NCI-H526 (cell line): ENCODE measurements at regions not wholly inside any gene's neighbourhood (a gene's known extent, or its start where the extent isn't known, plus 50 kb on each side); places are given as distances from the start of the nearest gene placed in this dataset.

Experiments used
- DNase-seq, 2 experiments: peaks; one replicate each; lab custom pipeline; 2025; lab: John Stamatoyannopoulos, UW

DNA sequence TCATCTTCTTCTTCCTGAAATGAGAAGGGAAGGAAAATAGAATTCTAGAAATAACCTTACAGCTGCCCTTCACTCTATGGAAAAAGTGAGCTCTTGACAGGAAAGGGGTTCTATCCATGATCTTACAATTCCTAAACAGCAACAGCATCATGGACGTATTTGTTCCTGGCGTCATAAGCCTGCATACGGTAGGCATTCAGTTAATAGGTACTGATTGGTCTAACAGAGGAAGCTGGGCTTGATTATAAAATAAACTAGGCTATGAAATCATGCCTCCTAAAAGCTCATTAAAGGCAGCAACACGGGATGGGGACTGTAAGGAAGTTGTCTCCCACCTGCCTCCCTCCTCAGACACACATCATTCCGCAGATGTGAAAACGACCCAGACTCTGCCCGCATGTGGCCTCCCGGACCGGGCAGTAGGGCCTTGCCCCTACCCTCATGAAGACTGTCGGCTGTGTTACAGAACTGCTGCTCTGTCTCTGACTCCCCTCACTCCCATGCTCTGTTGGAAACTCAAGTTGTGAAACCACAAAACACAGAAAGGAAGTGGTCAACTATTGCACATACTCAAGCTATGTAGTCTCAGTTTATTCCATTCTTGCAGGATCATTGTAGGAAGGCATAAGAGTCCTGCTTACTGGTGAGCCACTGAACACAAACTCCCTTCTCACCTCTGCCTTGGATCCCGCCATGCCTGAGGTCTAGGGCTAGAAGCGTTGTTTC is 129.8 kb downstream of the DLEU7 start:
- no peak for DNase-seq

GRCh38 chr13:50714891-50715290 is 128.6 kb downstream of the DLEU7 start:
- DNase-seq: no peak

DNA sequence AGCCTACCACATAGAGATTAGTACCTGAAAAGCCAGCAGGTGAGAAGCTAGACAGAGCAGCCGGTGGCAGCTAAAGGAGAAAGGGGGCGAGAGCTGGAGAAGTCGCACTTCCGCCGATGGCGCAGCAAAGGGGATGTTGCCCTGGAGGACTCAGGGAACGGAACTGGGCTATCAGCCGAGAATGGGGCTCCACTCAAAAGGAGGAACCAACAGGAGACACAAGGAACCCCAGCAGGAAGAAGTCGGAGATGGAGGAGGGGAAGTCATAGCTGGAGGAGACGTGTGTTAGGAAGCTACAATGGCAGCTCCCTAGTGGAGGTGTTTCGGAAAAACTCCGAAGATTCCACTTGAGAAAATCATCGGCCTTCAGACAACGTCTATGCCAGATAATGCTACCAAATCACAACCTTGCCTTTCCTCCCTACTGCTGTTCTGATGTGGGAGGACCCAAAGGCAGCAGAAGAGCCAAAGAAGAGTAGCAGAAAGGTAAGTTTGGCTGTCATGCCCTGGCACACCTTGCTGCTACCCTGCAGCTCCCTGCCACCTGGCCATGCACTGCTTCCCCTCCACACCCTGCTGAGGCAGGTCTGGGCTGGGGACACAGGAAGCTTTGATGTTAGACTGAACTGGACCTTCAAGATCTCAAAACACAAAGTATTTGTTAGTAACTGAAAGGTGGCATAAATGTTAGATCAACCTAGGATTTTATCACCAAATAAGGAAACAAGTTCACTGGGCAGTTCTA is 127.9 kb downstream of the DLEU7 start:
- no peak for DNase-seq

DNA sequence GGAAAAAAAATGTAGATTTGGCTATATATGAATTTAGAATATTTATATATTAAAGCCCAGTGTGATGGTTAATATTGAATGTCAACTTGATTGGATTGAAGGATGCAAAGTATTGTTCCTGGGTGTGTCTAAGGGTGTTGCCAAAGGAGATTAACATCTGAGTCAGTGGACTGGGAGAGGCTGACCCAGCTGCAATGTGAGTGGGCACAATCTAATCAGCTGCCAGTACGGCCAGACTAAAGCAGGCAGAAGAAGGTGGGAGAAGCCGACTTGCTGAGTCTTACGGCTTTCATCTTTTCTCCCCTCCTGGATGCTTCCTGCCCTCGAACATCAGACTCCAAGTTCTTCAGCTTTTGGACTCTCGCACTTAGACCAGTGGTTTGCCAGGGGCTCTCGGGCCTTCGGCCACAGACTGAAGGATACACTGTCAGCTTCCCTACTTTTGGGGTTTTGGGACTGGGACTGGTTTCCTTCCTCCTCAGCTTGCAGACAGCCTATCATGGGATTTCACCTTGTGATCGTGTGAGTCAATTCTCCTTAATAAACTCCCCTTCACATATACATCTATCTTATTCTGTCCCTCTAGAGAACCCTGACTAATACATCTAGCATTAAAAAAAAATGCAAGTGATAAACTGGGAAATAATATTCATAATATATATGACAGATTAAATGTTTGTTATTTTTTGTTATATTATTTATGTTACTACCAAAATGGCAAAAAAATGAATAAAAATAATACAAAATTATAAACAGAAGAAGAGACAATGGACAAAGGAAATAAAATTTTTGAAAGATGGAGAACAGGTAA is 122.4 kb downstream of the DLEU7 start:
- DNase-seq: no peak

GRCh38 chr13:50721672-50721992 is 121.9 kb downstream of the DLEU7 start:
- DNase-seq: no peak

GRCh38 chr13:50722440-50723125 is 120.9 kb downstream of the DLEU7 start:
- no peak for DNase-seq

DNA sequence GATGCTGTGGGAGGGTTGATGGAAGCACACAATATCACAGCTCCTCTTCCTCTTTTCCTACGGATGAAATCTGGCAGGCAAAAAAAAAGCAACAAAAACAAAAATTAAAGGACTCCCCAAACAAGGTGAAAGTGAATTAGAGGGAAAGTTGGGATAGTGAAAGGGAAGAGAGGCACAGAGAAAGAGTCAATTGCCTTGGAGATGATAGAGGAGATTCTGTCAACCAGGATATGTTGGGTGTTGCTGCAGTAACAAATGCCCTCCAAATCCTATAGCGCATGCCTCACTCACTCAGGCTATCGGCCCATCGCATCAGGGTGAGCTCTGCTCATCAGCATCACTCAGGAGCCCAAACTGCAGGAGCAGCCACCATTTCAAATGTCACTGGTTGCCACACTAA is 119.1 kb downstream of the DLEU7 start:
- no peak for DNase-seq

- DNase-seq: no peak
Measured at GRCh38 chr13:50724913-50725312, 118.6 kb downstream of the DLEU7 start.

GRCh38 chr13:50726164-50726563 is 117.3 kb downstream of the DLEU7 start:
- DNase-seq: no peak

DNA sequence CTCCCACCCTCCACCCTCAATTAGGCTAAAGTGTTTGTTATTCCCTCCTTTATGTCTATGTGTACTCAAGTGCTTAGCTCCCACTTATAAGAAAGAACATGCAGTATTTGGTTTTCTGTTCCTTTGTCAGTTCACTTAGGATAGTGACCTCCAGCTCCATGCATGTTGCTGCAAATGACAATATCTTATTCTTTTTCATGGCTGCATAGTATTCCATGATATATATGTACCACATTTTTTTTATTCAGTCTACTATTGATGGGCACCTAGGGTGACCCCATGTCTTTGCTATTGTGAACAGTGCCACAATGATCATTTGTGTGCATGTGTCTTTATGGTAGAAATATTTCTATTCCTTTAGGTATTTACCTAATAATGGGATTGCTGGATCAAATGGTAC is 114.3 kb downstream of the DLEU7 start:
- no peak for DNase-seq

GRCh38 chr13:50730496-50731351 is 112.8 kb downstream of the DLEU7 start:
- no peak for DNase-seq

GRCh38 chr13:50731400-50731799 is 112.1 kb downstream of the DLEU7 start:
- peak in 1 of 2 experiments; percentile 12 for DNase-seq

GRCh38 chr13:50732712-50733111 is 110.8 kb downstream of the DLEU7 start:
- no peak for DNase-seq

DNA sequence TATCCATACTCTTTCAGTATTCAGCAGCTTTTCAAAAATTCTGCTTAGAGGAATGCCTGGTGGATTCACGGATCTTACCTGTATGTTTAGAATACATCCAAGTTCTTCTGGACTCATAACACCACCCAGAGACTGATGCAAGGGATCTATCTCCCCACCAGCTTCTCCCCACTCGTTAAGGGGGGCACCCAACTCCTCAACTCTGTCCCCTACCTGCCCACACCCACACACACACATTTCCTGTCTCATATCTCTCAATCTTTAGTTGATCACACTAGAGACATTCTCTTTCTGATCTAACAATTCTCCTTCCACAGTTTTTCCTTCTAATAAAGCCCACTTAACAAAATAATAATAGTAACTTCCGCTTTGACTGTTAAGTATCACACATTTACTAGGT is 110.1 kb downstream of the DLEU7 start:
- no peak for DNase-seq

DNA sequence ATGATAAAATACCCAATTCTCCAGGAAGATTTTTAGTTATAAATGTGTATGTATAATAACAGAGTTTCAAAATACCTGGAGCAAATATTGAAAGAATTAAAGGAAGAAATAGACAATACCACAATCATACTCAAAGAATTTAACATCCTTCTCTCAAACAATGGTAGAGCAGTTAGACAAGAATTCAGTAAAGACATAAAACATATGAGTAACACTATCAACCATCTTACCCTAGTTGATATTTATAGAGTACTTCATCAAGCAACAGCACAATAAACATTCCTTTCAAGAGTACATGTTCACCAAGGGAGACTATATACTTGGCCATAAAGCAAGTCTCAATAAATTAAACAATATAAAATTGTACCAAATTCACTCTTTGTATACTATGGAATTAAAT is 108.4 kb downstream of the DLEU7 start:
- DNase-seq: no peak

DNA sequence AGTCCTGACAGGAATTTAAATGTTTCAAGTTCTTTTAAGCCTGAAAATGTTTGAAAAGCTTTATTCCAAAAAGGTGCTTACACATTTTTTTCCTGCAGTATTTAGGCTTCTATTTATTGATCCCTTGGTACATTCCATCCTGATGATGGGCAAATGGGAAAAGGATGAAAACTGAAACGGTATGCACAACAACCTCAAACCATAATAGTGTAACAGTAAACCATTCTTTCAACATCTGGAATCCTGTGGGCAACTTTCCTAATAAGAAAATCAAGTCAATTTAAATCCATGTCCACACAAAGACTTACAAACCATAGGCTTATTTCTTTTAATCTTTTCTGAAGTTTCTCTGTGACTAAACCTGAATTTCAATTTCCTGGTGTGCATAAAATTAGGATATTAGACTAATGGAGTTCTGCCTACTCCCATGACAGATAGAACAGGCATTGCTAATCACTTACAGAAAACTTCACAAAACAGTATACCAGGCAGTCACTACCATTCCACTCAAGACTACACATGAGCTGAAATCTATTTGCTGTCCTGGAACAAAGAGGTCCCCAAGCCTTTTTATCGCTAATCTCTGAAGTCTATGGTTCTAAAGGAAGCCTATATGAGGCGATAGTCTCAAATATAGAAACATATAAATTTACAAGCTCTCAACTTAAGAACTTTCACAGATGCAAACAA is 103.3 kb downstream of the DLEU7 start:
- no peak for DNase-seq

GRCh38 chr13:50742353-50742752 is 101.1 kb downstream of the DLEU7 start:
- DNase-seq: no peak

DNA sequence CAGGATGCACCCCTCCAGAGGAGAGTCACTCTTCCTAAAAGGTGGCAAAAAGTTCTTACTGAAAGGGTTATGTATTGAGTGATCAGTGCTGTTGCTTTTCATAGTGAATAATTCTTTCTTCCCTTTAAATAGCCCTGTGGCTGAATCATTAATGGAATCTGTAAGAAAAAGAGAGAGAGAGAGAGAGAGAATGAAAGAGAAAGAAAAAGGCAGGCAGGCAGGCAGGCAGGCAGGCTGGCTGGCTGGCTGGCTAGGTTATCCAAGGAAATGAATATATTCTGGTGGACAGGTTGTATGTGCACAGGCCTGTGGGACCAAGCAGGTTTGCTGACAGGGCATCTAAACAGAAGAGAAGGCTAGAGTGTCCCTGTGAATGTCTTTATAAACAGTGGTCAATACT is 100.5 kb downstream of the DLEU7 start:
- no peak for DNase-seq

- DNase-seq: no peak
Measured at GRCh38 chr13:50744116-50744660, 99.3 kb downstream of the DLEU7 start.

GRCh38 chr13:50745542-50746115 is 97.9 kb downstream of the DLEU7 start:
- peak in 1 of 2 experiments; percentile 20 for DNase-seq
